Activated naive CD4-positive, alpha-beta T cell treated with Interleukin-2 at 50 U/mL for 16 hours (primary cell): ENCODE measurements at regions not wholly inside any gene's neighbourhood (a gene's known extent, or its start where the extent isn't known, plus 50 kb on each side); places are given as distances from the start of the nearest gene placed in this dataset.
"Not testable (repeated sequence)": the region's sequence is repeated elsewhere in the genome, so short reads cannot be mapped to it uniquely, and the experiment has no call there.

ENCODE experiments used
- DNase-seq: peaks from one replicate; pipeline ENCODE4 v3.0.0-alpha.2; 2020

DNA sequence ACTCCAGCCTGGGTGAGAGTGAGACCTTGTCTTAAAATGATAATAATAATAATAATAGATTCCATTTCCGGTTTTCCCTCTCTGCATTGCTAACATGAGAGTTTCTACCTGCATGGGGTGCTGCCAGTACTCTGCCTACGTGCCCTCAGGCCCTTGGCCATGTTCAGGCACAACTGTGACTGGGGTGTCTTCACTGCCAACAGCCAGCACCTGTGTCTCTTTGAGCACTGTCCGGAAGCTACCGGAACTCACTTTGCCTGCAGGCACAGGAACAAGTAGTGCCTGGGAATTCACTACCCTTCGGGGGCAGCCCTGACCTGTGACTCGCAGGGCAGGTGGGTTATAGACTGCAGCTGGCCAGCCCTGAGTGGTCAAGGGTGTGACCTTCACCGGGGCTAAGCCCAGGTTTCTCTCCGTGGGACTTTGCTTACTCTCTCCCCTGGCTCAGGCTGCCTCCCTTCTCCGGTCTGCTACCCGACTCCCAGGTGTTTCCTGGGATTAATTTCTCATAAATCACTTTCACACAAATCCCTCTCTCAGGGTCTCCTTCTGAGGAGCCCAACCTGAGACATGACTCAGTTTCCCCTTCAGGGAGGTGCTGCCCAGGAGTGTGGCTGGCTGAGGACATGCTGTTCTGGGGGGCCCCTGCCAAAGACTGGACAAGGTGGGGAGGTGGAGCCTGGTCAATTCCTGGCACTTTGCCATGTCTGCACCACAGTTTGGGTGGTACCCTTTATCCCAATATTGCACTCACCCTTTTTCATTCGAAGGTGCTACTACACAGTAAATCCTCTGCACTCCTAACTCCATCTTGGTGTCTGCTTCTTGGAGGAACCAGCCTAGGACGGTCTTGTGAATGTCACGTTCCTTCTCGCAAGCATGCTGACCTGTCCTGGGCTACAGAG is 79.5 kb upstream of the RALGAPA2 start:
- no peak for DNase-seq

- no peak for DNase-seq
Observed at GRCh38 chr20:20788308-20788707, 75.9 kb upstream of the RALGAPA2 start.

DNA sequence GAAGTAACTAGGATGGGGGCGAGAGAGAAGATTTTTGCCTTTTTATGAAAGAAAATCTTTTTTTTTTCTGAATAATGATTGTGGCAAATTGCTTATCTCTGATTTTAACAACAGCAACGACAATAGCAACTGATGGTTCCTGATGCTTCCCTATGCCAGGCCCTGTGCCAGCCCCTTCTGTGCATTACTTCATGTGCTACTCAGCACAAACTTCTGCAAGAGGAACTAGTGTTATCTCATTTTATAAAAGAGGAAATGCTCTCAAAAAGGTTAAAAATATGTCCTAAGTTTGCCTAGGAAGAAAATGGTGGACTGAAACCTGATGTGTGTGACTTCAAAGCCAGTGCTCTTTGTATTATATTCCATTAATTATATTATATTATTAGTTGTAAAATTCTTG is 74.0 kb upstream of the RALGAPA2 start:
- DNase-seq, result no peak

- DNase-seq, result no peak
Observed at GRCh38 chr20:20785226-20785625, 72.8 kb upstream of the RALGAPA2 start.

GRCh38 chr20:20784450-20784849 is 72.0 kb upstream of the RALGAPA2 start:
- not testable (repeated sequence) for DNase-seq

- DNase-seq, result no peak
Observed at GRCh38 chr20:20783450-20783849, 71.0 kb upstream of the RALGAPA2 start.

DNA sequence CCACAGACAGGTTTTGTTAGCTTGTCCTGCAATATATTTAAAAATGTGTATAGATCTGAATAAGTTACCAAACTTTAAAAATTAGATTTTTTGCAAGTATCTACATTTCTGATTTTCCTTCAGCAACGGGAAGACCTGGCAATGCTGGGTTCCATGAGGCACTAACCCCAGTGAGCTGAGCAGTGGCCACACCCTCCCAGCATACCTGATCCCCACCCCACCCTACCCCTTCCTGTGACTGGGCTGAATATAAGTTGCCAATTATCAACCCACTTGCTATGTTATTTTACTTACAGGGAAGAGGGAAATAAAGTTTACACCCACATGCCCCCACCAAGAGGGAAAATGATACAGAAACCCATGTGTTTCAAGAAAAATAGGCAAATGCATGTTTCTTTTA is 70.3 kb upstream of the RALGAPA2 start:
- DNase-seq, result no peak

DNA sequence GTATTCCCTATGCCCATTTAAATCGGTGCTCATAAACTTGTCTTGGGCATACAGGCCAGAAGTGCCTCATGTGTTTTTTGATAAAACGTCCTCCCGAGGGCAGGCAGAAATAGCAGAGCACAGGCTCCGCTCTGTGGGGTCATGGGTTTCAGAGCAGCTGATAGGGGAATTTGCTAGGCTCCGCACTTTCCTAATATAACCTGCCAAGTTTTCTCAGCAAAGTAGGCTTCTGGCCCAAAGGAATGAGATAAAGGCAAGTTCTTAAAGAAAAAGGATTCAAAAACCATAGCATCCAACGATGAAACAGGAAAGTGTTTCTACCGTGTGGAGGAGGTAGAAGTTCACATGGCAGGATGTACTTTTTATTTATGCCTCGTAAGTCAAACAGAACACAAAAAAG is 69.8 kb upstream of the RALGAPA2 start:
- no peak for DNase-seq

- no peak for DNase-seq
Observed at GRCh38 chr20:20781029-20781428, 68.6 kb upstream of the RALGAPA2 start.

GRCh38 chr20:20780127-20780824 is 67.8 kb upstream of the RALGAPA2 start:
- no peak for DNase-seq

GRCh38 chr20:20778676-20779075 is 66.2 kb upstream of the RALGAPA2 start:
- no peak for DNase-seq

- no peak for DNase-seq
Observed at GRCh38 chr20:20772497-20773085, 60.1 kb upstream of the RALGAPA2 start.

DNA sequence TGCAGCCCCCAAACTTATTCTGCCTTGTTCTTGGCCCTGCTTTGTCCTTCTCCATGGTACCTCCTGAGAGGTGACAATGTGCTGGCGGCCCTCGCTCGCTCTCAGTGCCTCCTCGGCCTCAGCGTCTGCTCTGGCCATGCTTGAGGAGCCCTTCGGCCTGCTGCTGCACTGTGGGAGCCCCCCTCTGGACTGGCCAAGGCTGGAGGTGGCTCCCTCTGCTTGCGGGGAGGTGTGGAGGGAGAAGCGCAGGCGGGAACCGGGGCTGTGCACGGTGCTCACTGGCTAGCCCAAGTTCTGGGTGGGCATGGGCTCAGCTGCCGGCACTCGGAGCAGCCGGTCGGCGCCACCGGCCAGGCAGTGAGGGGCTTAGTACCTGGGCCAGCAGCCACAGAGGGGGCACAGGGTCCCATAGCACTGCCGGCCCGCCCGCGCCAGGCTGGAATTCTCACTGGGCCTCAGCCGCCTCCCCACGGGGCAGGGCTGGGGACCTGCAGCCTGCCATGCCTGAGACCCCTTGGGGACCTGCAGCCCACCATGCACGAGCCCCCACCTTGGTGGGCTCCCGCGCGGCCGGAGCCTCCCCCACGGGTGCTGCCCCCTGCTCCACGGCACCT is 55.9 kb upstream of the RALGAPA2 start:
- no peak for DNase-seq

DNA sequence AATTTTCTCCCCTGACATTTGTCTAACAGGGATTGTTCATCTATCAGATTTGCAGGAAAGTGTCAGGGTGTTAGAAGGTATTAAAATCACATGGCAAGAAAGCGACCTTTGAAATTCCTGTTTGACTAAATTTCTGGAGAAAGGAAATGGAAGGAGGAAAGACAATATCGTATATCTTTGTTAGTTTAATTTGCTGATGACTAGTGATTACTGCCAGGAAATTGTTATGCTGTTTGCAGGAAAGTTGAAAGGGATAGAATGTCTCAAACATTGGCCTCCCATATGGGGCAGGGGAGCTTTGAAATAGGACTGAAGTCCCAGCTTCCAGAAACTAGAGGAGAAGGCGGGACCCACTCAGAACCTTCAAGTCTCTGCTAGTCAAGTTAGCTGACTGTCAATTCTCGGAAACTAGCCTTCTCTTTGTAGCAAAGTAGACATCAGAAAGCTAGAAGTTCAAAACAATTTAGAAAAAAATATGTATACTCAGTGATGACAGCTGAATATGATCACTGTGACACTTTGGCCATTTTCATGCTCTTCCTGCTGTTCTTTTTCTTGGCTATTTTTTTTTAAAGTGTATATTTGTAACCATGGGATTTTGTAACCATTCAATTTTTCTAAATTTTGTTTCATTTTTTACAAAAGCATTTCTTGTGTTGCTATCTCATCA is 53.4 kb upstream of the RALGAPA2 start:
- DNase-seq, result no peak

DNA sequence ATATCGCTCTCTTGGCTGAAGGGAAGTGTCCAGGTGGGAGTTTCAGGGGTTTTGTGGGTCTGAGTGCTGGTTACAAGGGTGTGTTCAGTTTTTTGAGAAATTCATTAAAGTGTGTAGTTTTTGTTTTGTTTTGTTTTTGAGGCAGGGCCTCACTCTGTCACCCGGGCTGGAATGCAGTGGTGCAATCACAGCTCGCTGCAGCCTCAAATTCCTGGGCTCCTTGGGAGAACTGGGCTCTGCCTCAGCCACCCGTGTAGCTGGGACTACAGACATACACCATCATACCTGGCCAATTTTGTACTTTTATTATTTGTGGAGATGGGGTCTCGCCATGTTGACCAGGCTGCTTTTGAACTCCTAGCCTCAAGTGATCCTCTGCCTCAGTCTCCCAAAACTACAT is 51.2 kb upstream of the RALGAPA2 start:
- DNase-seq, result no peak
